ENCODE measurements at regions not wholly inside any gene's neighbourhood (a gene's known extent, or its start where the extent isn't known, plus 50 kb on each side); places are given as distances from the start of the nearest gene placed in this dataset.

- DNase-seq (ENCODE audit: low read depth), result no peak
- TF ChIP-seq MYC (IDR thresholded peaks at IDR 0.05; ENCODE audit: low read depth, low read length) (no peak), MAX (IDR thresholded peaks at IDR 0.05; ENCODE audit: low read depth, low read length) (no peak), CTCF (IDR thresholded peaks at IDR 0.05; ENCODE audit: low read depth, low read length) (no peak), POLR2A (IDR thresholded peaks at IDR 0.05; ENCODE audit: extremely low read depth, insufficient read length) (no peak)
- H3K4me3 ChIP-seq (ENCODE audit: low read depth, low read length), result no peak overlapping the region
These were observed 121.5 kb downstream of the PCTP start for GRCh38 chr17:55872374-55872773.

- no peak overlapping the region for H3K4me3 ChIP-seq (ENCODE audit: low read depth, low read length)
- TF ChIP-seq MAX (IDR thresholded peaks at IDR 0.05; ENCODE audit: low read depth, low read length) (no peak), POLR2A (IDR thresholded peaks at IDR 0.05; ENCODE audit: extremely low read depth, insufficient read length) (no peak), CTCF (IDR thresholded peaks at IDR 0.05; ENCODE audit: low read depth, low read length) (no peak), MYC (IDR thresholded peaks at IDR 0.05; ENCODE audit: low read depth, low read length) (no peak)
- no peak for DNase-seq (ENCODE audit: low read depth)
These were observed 122.3 kb downstream of the PCTP start for GRCh38 chr17:55873017-55873758.

GRCh38 chr17:55883149-55883548 lies 132.3 kb downstream of the PCTP start:
- TF ChIP-seq MAX (IDR thresholded peaks at IDR 0.05; ENCODE audit: low read depth, low read length) (no peak), CTCF (IDR thresholded peaks at IDR 0.05; ENCODE audit: low read depth, low read length) (no peak), MYC (IDR thresholded peaks at IDR 0.05; ENCODE audit: low read depth, low read length) (no peak), POLR2A (IDR thresholded peaks at IDR 0.05; ENCODE audit: extremely low read depth, insufficient read length) (no peak)
- no peak overlapping the region for H3K4me3 ChIP-seq (ENCODE audit: low read depth, low read length)
- no peak for DNase-seq (ENCODE audit: low read depth)

GRCh38 chr17:55887531-55887930 lies 136.7 kb downstream of the PCTP start:
- no peak for DNase-seq (ENCODE audit: low read depth)
- TF ChIP-seq CTCF (IDR thresholded peaks at IDR 0.05; ENCODE audit: low read depth, low read length) (no peak), MAX (IDR thresholded peaks at IDR 0.05; ENCODE audit: low read depth, low read length) (no peak), MYC (IDR thresholded peaks at IDR 0.05; ENCODE audit: low read depth, low read length) (no peak), POLR2A (IDR thresholded peaks at IDR 0.05; ENCODE audit: extremely low read depth, insufficient read length) (no peak)
- H3K4me3 ChIP-seq (ENCODE audit: low read depth, low read length), result no peak overlapping the region

GRCh38 chr17:55889271-55889670 lies 138.4 kb downstream of the PCTP start:
- TF ChIP-seq MYC (IDR thresholded peaks at IDR 0.05; ENCODE audit: low read depth, low read length) (no peak), POLR2A (IDR thresholded peaks at IDR 0.05; ENCODE audit: extremely low read depth, insufficient read length) (no peak), MAX (IDR thresholded peaks at IDR 0.05; ENCODE audit: low read depth, low read length) (no peak), CTCF (IDR thresholded peaks at IDR 0.05; ENCODE audit: low read depth, low read length) (no peak)
- no peak for DNase-seq (ENCODE audit: low read depth)
- no peak overlapping the region for H3K4me3 ChIP-seq (ENCODE audit: low read depth, low read length)
